ENCODE measurements at regions not wholly inside any gene's neighbourhood (a gene's known extent, or its start where the extent isn't known, plus 50 kb on each side); places are given as distances from the start of the nearest gene placed in this dataset.

DNA sequence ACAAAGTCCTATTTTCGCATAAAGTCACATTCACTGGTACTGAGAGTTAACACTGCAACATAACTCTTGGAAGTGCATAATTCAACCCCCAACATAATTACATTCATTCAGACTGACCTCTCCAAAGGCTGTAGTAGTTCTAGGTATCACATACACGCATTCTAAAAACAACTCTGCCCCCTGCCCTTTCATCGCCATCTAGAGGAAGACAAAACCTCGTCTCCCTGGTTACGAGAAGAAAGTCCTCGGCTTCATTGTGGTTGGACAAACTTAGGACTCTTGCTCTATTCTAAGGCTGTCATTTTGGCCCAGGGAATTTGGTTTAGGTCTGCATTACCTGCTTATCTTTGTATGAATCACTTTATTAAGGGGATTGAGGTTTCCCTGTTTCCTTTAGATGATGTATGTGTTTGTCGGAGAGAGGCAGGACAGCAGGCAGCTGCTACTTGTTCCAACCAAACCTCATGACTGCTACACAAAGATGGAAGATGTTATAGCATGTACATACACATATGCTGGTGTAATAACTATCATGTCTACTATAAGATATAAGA, 215.4 kb upstream of the NRXN1 start:
- no peak for DNase-seq

- no peak for DNase-seq
These were observed 212.1 kb upstream of the NRXN1 start for GRCh38 chr2:51243892-51244535.

GRCh38 chr2:51237626-51238271, 205.8 kb upstream of the NRXN1 start:
- no peak for DNase-seq

GRCh38 chr2:51232027-51232426, 200.1 kb upstream of the NRXN1 start:
- DNase-seq: no peak

- DNase-seq: no peak
These were observed 199.1 kb upstream of the NRXN1 start for GRCh38 chr2:51231071-51231470.

- no peak for DNase-seq
These were observed 193.4 kb upstream of the NRXN1 start for GRCh38 chr2:51225377-51225776.

DNA sequence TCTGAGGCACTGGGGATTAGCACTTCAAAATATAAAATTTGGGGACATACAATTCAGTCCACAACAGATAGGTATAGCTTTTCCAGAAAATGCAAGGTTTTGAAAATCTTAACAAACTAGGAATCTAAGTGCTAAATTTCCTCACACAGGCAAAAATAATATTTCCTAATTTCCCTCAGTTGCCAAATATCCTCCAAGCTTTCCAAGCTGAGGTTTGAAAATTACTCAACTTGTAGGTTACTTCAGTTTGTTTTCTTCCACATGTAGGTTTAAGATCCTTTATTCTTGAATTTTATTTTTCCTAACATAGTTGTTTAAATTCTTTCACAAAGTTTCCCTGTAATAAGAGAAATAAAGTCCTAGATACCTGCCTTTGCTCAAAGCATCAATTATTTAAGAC, 192.9 kb upstream of the NRXN1 start:
- no peak for DNase-seq

- DNase-seq: no peak
These were observed 190.2 kb upstream of the NRXN1 start for GRCh38 chr2:51222106-51222505.

- DNase-seq: no peak
These were observed 188.7 kb upstream of the NRXN1 start for GRCh38 chr2:51220606-51221005.

DNA sequence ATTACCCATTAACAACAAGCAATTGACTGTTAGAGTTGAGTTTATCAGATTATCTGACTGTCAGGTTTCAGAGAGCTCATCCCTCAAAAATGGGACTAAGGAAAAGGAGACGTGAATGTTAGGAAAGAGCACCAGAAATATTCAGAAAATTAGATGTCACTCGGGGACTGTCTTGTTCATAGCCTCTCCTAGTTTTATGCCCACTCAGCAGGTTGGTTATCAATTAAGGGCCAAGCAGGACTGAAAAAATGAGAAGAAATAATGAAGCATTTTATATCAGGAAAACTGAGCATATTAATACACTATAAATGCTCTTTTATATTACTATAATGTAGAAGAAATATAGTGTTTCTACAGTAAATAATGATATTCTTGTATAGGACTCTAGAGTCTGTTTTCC, 188.1 kb upstream of the NRXN1 start:
- no peak for DNase-seq

DNA sequence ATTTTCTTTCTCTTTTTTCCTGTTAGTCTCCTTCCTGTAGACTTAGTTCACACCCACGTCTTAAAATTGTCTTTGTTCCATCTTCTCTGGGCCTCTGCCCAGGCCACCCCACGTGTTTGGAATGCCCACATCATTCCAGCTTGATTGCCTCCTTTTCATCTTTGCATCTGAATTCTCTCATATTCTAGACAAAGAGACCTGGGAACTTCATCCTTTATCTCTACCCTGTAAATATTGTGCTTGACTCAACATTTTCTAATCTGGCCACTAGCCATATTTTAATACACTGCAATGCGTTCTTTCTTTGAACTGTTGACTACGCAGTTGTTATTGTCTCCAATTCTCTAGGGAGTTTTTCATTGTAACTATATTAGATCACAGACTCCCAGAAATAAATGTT, 187.5 kb upstream of the NRXN1 start:
- DNase-seq: no peak

DNA sequence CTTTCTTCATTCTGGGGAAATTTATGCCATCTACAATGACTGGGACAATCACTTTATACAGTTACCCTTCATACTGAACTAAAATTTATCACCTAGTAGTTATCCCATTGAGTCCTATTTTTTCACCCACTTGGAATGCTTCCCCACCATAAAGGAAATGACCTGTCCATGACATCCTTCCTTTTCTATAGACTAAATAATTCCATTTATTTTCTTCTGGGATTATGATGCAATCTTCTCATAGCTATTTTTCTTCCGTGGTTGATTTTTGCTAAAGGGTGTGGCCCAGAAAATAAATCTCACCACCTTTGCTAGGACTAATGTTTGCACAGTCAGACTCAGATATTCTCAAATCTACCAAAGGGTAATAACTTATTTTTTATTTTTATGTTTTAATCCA, 186.1 kb upstream of the NRXN1 start:
- DNase-seq: no peak

DNA sequence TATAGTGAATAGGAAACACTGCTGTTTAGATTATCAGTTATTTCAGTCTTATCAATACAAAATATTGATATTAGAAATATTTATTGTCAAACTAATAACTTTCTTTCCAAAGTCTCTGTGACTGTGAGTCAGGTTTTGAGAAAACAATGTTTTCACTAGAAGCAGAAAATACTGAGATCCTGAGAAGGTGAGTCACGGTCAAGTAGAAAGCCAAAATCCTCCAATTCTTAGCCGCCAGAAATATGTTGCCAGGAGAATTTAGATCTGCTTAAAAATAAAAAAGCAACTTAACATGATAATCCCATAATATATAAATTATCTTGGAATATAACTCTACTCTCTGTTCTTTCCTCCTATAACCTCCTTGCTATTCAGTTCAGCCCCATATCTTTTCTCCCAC, 181.9 kb upstream of the NRXN1 start:
- no peak for DNase-seq

DNA sequence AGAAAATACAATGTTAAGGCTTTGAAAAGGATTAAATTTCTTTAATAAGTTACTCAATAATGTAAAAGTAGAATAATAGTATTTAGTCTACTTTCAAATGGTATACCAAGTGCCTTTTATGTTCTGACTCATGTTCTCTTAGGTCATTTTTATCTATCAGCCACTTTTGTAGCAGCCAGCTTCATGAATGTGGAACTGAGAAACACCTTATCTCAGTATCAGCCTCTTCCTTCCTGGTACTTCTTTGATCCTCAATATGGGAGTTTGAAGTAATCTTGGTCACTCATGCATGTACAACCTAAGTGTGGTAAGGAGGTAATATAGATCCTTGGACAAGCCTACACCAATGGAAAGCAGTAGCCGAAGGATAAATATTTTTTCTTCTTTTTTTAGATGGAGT, 180.4 kb upstream of the NRXN1 start:
- no peak for DNase-seq

DNA sequence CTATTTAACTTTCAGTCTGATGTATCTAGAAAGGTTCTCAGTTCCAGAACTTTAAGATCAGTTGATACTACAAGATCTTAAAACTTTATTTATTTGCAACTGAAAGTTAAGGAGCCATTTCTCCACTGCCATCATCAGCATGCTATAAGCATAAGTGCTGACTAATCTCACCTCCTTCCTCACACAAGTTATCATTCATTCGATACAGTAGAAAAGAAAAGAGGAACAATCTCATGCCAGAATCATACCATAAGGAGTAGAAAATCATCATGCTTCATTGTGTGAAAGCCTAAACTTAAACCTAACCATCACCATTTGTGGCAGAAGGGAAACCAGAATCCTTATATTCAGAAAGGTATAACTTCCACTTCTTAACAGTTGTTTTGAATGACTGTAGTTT, 176.6 kb upstream of the NRXN1 start:
- DNase-seq: no peak

- DNase-seq: no peak
These were observed 169.4 kb upstream of the NRXN1 start for GRCh38 chr2:51201295-51201694.

DNA sequence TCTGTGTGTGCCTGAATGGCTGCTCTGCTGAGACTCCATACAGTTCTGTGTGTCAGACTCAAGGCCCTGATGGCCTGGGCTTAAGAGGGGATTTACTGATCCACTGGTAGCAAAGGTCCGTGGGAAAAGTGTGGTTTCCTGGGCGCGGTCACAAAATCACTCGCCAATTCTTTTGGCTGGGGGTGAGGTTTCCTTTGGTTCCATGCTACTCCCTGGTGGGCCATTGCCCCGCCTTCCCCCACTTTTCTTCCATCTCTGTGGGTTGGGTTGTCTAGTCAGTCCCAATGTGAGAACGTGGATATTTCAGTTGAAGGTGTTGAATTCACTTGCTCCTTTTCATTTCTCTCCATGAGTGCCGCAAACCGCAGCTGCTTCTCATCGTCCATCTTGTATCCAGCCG, 162.7 kb upstream of the NRXN1 start:
- DNase-seq: no peak

DNA sequence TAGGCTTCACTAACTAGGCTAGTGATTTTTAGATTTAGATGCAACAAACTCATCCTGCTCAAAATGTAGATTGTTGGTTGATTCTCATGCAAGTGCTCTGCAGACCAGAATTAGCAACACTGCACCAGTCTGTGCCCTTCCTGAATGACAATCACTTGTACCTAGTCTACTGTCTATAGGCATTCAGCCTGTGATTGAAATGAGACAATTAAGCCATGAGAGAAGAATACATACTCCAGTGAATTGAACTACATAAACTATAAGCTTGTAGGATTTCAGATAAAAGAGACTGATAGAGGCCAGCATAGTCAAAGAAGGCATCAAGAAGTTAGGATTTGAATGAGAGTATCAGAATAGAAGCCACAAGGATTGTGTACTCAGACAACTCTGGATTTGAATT, 138.3 kb upstream of the NRXN1 start:
- no peak for DNase-seq

GRCh38 chr2:51165534-51166260, 133.8 kb upstream of the NRXN1 start:
- DNase-seq: no peak

GRCh38 chr2:51158251-51158650, 126.3 kb upstream of the NRXN1 start:
- no peak for DNase-seq

GRCh38 chr2:51153236-51153635, 121.3 kb upstream of the NRXN1 start:
- no peak for DNase-seq

DNA sequence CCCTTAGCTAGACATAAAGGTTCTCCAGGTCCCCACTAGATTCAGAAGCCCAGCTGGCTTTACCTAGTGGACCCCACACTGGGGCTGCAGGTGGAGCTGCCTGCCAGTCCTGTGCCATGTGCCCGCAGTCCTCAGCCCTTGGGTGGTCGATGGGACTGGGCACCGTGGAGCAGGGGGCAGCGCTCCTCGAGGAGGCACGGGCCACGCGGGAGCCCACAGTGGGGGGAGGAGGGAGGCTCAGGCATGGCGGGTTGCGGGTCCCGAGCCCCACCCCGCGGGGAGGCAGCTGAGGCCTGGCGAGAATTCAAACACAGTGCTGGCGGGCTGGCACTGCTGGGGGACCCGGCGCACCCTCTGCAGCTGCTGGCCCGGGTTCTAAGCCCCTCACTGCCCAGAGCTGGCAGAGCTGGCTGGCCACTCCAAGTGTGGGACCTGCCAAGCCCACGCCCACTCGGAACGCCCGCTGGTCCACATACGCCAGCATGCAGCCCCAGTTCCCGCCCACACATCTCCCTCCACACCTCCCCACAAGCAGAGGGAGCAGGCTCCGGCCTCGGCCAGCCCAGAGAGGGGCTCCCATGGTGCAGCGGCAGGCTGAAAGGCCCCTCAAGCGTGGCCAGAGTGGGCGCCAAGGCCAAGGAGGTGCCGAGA, 119.7 kb upstream of the NRXN1 start:
- no peak for DNase-seq

DNA sequence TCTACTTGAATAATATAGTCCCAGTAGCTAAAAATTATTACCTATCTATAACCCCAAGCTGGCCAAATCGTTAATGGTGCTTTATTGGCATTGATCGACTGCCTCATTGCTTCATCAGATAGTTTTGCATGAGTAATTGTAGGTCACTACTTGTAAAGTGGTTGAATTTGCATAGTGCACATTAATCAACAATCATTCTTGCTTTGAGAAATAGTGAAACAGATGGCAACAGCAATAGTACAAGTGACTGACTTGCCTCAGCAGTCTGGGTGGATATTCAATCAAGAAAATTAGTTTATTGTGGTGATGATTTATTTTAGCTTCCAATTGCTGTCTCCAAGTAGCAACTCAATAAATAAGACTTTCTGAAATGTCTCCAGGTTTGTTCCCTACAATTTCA, 117.8 kb upstream of the NRXN1 start:
- no peak for DNase-seq

DNA sequence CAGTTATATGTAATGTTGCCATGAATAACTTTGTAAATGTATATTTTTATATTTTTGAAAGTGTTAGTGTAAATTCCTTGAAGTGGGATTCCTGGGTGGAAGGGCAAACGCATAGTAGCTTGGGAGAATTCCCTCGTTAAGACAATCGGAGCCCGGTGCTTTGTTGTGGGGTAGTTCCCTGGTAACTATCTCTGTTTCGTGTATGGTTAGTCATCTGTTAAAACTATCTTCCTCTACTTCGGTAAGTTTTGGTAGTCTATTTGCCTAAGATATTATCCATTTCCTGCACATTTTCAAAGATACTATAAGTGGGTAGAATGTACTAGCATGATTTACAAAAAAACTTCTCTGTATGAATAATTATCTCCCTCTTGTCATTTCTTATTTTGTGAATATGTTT, 113.8 kb upstream of the NRXN1 start:
- no peak for DNase-seq
